ENCODE measurements at regions not wholly inside any gene's neighbourhood (a gene's known extent, or its start where the extent isn't known, plus 50 kb on each side); places are given as distances from the start of the nearest gene placed in this dataset.

DNA sequence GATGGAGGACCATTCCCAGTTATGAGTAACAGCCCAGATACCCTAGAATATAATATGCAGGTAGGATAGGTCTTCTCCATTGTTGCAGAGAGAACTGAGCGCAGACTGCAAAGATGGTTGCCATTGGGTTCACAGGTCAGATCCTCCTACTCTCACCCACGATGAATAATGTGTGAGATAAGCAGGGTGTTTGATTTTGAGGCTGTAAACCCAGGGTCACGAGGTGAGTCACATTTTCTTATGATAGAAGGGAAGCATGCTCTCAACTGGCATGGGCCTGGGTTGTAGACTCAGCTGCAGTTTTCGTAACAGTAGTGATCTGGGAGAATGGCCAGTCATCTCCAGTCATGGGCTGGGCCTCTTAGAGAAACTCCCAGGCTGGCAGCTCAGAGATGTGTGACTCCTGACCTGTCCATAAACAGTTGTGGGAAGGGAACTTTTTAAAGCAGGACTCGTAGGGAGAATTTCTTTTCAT lies 74.2 kb downstream of the CD164 start (continued):
- TF ChIP-seq GATA2 (CRISPR knock-in tag; IDR thresholded peaks at IDR 0.05) = no peak; the same call in 1 of the 2 replicates
- peak; percentile 89 for TF ChIP-seq EP300 (IDR thresholded peaks at IDR 0.05; ENCODE audit: low read length)
- TF ChIP-seq MTA2 (IDR thresholded peaks at IDR 0.05; ENCODE audit: low read depth) = peak; percentile 58
- TF ChIP-seq ZNF668 (CRISPR knock-in tag; IDR thresholded peaks at IDR 0.05) = peak; percentile 77; the same call in 1 of the 2 replicates
- TF ChIP-seq ZBTB17 (CRISPR knock-in tag; IDR thresholded peaks at IDR 0.05) = peak; percentile 90
- peak; percentile 21; the same call in 1 of the 2 replicates for TF ChIP-seq ZKSCAN8 (CRISPR knock-in tag; IDR thresholded peaks at IDR 0.05)
- no peak for TF ChIP-seq FOXM1 (IDR thresholded peaks at IDR 0.05; ENCODE audit: low read depth)
- no peak for TF ChIP-seq FOXM1 (CRISPR knock-in tag; IDR thresholded peaks at IDR 0.05; ENCODE audit: low read depth)
- TF ChIP-seq NFYB (IDR thresholded peaks at IDR 0.05; ENCODE audit: extremely low read depth, insufficient read length) = no peak
- TF ChIP-seq ZFP36 (IDR thresholded peaks at IDR 0.05; ENCODE audit: low read depth, low read length, partially characterized antibody) = no peak
- TF ChIP-seq, protein P1, sequence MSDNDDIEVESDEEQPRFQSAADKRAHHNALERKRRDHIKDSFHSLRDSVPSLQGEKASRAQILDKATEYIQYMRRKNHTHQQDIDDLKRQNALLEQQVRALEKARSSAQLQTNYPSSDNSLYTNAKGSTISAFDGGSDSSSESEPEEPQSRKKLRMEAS (CRISPR knock-in tag; IDR thresholded peaks at IDR 0.05) = peak; percentile 91
- TF ChIP-seq IRF1 (CRISPR knock-in tag; IDR thresholded peaks at IDR 0.05; ENCODE audit: borderline replicate concordance) = no peak
- peak; percentile 89 for TF ChIP-seq TOE1 (IDR thresholded peaks at IDR 0.05; ENCODE audit: borderline replicate concordance)
- TF ChIP-seq TOE1 (CRISPR knock-in tag; IDR thresholded peaks at IDR 0.05; ENCODE audit: borderline replicate concordance, low read depth) = no peak
- TF ChIP-seq, protein P2, sequence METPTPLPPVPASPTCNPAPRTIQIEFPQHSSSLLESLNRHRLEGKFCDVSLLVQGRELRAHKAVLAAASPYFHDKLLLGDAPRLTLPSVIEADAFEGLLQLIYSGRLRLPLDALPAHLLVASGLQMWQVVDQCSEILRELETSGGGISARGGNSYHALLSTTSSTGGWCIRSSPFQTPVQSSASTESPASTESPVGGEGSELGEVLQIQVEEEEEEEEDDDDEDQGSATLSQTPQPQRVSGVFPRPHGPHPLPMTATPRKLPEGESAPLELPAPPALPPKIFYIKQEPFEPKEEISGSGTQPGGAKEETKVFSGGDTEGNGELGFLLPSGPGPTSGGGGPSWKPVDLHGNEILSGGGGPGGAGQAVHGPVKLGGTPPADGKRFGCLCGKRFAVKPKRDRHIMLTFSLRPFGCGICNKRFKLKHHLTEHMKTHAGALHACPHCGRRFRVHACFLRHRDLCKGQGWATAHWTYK (CRISPR knock-in tag; IDR thresholded peaks at IDR 0.05) = peak; percentile 86
- TF ChIP-seq SMARCE1 (IDR thresholded peaks at IDR 0.05) = peak; percentile 83
- 0 out of 2 replicates have a peak, but pooled peaks have one; percentile 33 for TF ChIP-seq CC2D1A (IDR thresholded peaks at IDR 0.05)
- TF ChIP-seq TCF3 (CRISPR knock-in tag; IDR thresholded peaks at IDR 0.05) = peak; percentile 84
- TF ChIP-seq RUNX1 (IDR thresholded peaks at IDR 0.05; ENCODE audit: low read depth) = peak; percentile 94
- TF ChIP-seq, protein P3, sequence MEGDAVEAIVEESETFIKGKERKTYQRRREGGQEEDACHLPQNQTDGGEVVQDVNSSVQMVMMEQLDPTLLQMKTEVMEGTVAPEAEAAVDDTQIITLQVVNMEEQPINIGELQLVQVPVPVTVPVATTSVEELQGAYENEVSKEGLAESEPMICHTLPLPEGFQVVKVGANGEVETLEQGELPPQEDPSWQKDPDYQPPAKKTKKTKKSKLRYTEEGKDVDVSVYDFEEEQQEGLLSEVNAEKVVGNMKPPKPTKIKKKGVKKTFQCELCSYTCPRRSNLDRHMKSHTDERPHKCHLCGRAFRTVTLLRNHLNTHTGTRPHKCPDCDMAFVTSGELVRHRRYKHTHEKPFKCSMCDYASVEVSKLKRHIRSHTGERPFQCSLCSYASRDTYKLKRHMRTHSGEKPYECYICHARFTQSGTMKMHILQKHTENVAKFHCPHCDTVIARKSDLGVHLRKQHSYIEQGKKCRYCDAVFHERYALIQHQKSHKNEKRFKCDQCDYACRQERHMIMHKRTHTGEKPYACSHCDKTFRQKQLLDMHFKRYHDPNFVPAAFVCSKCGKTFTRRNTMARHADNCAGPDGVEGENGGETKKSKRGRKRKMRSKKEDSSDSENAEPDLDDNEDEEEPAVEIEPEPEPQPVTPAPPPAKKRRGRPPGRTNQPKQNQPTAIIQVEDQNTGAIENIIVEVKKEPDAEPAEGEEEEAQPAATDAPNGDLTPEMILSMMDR (IDR thresholded peaks at IDR 0.05 in 2 of 3, conservative IDR thresholded peaks at IDR 0.05 in 1 of 3; ENCODE audit: insufficient read depth in 2 of 3, low read depth in 1 of 3, low read length in 3 of 3) = 0 out of 6 replicates have a peak, but pooled peaks of 1 of the 3 experiments have one; percentile 11
- TF ChIP-seq SRSF7 (optimal IDR thresholded peaks at IDR 0.05; ENCODE audit: low read depth, low read length) = no peak
- TF ChIP-seq CHD1 (IDR thresholded peaks at IDR 0.05; ENCODE audit: low read length) = no peak
- TF ChIP-seq MEF2D (tag; conservative IDR thresholded peaks at IDR 0.05; ENCODE audit: low read depth) = peak; percentile 91
- peak; percentile 29; the same call in 1 of the 2 replicates for TF ChIP-seq NCOA1 (IDR thresholded peaks at IDR 0.05; ENCODE audit: low read depth)
- TF ChIP-seq TRIM24 (IDR thresholded peaks at IDR 0.05) = peak; percentile 43 to 72; a peak in 2 of 4 replicates
- no peak for TF ChIP-seq ZNF140 (CRISPR knock-in tag; IDR thresholded peaks at IDR 0.05)
- TF ChIP-seq PTRF (tag; IDR thresholded peaks at IDR 0.05) = peak; percentile 86
- TF ChIP-seq MTA3 (IDR thresholded peaks at IDR 0.05; ENCODE audit: borderline replicate concordance) = peak; percentile 78

Data from K562 (cell line).